ENCODE measurements at regions not wholly inside any gene's neighbourhood (a gene's known extent, or its start where the extent isn't known, plus 50 kb on each side); places are given as distances from the start of the nearest gene placed in this dataset.

DNA sequence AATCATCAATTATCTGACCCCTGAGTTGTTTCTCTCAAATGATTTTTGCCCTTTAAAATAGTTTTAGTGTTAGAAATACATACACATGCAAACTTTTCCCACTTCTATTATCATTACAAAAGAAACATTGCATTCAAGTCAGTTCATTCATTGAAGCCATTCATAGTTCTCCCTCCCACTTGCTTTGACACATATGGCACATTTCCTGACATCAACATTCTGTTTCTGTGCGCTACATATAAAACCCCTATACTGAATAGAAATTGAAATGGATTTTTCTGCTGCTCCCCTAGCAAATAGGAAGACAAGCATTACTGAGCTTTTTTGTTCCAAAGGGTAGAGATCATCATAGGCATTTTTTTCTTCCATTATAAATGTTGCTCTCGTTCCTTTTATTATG lies 497.9 kb upstream of the PCDH10 start:
- TF ChIP-seq EZH2phosphoT487 (IDR thresholded peaks at IDR 0.05; ENCODE audit: borderline replicate concordance): no peak
- TF ChIP-seq, protein P1, sequence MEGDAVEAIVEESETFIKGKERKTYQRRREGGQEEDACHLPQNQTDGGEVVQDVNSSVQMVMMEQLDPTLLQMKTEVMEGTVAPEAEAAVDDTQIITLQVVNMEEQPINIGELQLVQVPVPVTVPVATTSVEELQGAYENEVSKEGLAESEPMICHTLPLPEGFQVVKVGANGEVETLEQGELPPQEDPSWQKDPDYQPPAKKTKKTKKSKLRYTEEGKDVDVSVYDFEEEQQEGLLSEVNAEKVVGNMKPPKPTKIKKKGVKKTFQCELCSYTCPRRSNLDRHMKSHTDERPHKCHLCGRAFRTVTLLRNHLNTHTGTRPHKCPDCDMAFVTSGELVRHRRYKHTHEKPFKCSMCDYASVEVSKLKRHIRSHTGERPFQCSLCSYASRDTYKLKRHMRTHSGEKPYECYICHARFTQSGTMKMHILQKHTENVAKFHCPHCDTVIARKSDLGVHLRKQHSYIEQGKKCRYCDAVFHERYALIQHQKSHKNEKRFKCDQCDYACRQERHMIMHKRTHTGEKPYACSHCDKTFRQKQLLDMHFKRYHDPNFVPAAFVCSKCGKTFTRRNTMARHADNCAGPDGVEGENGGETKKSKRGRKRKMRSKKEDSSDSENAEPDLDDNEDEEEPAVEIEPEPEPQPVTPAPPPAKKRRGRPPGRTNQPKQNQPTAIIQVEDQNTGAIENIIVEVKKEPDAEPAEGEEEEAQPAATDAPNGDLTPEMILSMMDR (conservative IDR thresholded peaks at IDR 0.05; ENCODE audit: low read length): no peak
- H3K27me3 ChIP-seq (ENCODE audit: insufficient read depth, low read length, poor library complexity, severe bottlenecking): no peaks in the 10 kb centered on the region
- no peaks in the 10 kb centered on the region for H3K36me3 ChIP-seq (ENCODE audit: insufficient read depth, low read length)
- no peaks in the 10 kb centered on the region for H3F3A ChIP-seq (ENCODE audit: low read depth)
- H4K20me1 ChIP-seq (ENCODE audit: insufficient read depth, low read length, poor library complexity, severe bottlenecking): no peaks in the 10 kb centered on the region
- peaks cover 4% of the 10 kb centered on the region; the same call in 1 of the 2 replicates for H3K9me3 ChIP-seq (ENCODE audit: insufficient read depth, low read depth, low read length)
- H3K4me1 ChIP-seq (ENCODE audit: insufficient read depth, low read length, poor library complexity, severe bottlenecking): no peaks in the 10 kb centered on the region
- H3K9ac ChIP-seq (ENCODE audit: low read depth, low read length, poor library complexity, severe bottlenecking): no peak overlapping the region
- no peak overlapping the region for H2AFZ ChIP-seq (ENCODE audit: low read length)
- no peak overlapping the region for H3K4me3 ChIP-seq (ENCODE audit: low read length, poor library complexity, severe bottlenecking)
- no peak overlapping the region for H3K4me2 ChIP-seq (ENCODE audit: low read depth, low read length, poor library complexity, severe bottlenecking)
- no peaks in the 10 kb centered on the region for H3K9me2 ChIP-seq (replicated peaks; ENCODE audit: low read depth, low read length)
- no peaks in the 10 kb centered on the region for H3K79me2 ChIP-seq (ENCODE audit: insufficient read depth, low read length)

DNA sequence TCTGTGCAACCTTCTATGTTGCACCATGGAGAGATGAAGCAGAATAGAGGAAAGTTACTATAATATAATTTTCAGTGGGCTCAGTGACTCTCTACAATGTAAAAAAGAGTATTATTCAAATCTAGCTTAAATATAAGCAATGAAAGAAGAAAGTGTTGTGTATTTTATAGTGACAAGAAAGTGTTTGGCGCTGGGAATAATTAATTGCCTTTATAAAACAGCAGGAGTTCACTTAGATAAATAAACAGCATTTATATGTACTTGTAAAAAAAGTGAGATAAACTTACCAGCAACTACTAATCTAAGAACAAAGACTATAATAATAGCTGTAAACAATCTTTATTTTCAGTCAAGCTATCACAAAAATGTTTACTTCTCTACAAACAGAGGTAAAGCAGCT lies 488.9 kb upstream of the PCDH10 start:
- Histone ChIP-seq H3K36me3 (ENCODE audit: insufficient read depth, low read length) (no peaks in the 10 kb centered on the region), H4K20me1 (ENCODE audit: insufficient read depth, low read length, poor library complexity, severe bottlenecking) (no peaks in the 10 kb centered on the region), H3K9ac (ENCODE audit: low read depth, low read length, poor library complexity, severe bottlenecking) (no peak overlapping the region), H3K27me3 (ENCODE audit: insufficient read depth, low read length, poor library complexity, severe bottlenecking) (no peaks in the 10 kb centered on the region), H3K79me2 (ENCODE audit: insufficient read depth, low read length) (no peaks in the 10 kb centered on the region), H2AFZ (ENCODE audit: low read length) (no peak overlapping the region), H3K4me3 (ENCODE audit: low read length, poor library complexity, severe bottlenecking) (no peak overlapping the region), H3K4me2 (ENCODE audit: low read depth, low read length, poor library complexity, severe bottlenecking) (no peak overlapping the region), H3K4me1 (ENCODE audit: insufficient read depth, low read length, poor library complexity, severe bottlenecking) (no peaks in the 10 kb centered on the region), H3F3A (ENCODE audit: low read depth) (no peaks in the 10 kb centered on the region), H3K9me3 (ENCODE audit: insufficient read depth, low read depth, low read length) (no peaks in the 10 kb centered on the region), H3K9me2 (replicated peaks; ENCODE audit: low read depth, low read length) (no peaks in the 10 kb centered on the region)
- TF ChIP-seq EZH2phosphoT487 (IDR thresholded peaks at IDR 0.05; ENCODE audit: borderline replicate concordance): no peak
- TF ChIP-seq, protein P1 (conservative IDR thresholded peaks at IDR 0.05; ENCODE audit: low read length): no peak

DNA sequence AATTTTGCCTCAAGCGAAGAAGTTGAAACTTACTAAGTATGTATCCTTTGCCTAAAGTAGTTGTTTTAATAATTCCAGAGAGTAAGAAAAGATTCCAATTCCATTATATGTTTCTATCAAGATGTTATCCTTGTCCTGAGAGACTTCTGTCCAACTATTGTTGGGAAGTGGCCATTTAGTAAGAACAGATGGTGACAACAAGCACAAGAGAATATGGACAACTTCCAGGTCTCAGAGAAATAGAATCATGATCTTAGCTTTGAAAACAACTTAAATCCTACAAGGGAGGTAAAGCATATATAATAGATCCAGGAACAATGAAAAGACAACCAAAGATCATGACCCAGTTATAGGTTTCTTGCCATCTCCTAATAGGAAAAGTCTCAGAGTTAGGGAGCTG lies 486.6 kb upstream of the PCDH10 start:
- Histone ChIP-seq H3K4me1 (ENCODE audit: insufficient read depth, low read length, poor library complexity, severe bottlenecking) (no peaks in the 10 kb centered on the region), H3K79me2 (ENCODE audit: insufficient read depth, low read length) (no peaks in the 10 kb centered on the region), H3K4me3 (ENCODE audit: low read length, poor library complexity, severe bottlenecking) (no peak overlapping the region), H3F3A (ENCODE audit: low read depth) (no peaks in the 10 kb centered on the region), H4K20me1 (ENCODE audit: insufficient read depth, low read length, poor library complexity, severe bottlenecking) (no peaks in the 10 kb centered on the region), H3K9me3 (ENCODE audit: insufficient read depth, low read depth, low read length) (no peaks in the 10 kb centered on the region), H3K9me2 (replicated peaks; ENCODE audit: low read depth, low read length) (no peaks in the 10 kb centered on the region), H2AFZ (ENCODE audit: low read length) (no peak overlapping the region), H3K36me3 (ENCODE audit: insufficient read depth, low read length) (no peaks in the 10 kb centered on the region), H3K4me2 (ENCODE audit: low read depth, low read length, poor library complexity, severe bottlenecking) (no peak overlapping the region), H3K27me3 (ENCODE audit: insufficient read depth, low read length, poor library complexity, severe bottlenecking) (no peaks in the 10 kb centered on the region), H3K9ac (ENCODE audit: low read depth, low read length, poor library complexity, severe bottlenecking) (no peak overlapping the region)
- TF ChIP-seq, protein P1 (conservative IDR thresholded peaks at IDR 0.05; ENCODE audit: low read length): no peak
- no peak for TF ChIP-seq EZH2phosphoT487 (IDR thresholded peaks at IDR 0.05; ENCODE audit: borderline replicate concordance)

All from Loucy (cell line).